IPS DF 4.7 (cell line): ENCODE measurements at regions not wholly inside any gene's neighbourhood (a gene's known extent, or its start where the extent isn't known, plus 50 kb on each side); places are given as distances from the start of the nearest gene placed in this dataset.

Source experiments
- DNase-seq: peaks from one replicate; pipeline ENCODE4 v3.0.0-alpha.2; 2013; ENCODE audit warnings: low spot score; ENCODE audit errors: extremely low read depth

DNA sequence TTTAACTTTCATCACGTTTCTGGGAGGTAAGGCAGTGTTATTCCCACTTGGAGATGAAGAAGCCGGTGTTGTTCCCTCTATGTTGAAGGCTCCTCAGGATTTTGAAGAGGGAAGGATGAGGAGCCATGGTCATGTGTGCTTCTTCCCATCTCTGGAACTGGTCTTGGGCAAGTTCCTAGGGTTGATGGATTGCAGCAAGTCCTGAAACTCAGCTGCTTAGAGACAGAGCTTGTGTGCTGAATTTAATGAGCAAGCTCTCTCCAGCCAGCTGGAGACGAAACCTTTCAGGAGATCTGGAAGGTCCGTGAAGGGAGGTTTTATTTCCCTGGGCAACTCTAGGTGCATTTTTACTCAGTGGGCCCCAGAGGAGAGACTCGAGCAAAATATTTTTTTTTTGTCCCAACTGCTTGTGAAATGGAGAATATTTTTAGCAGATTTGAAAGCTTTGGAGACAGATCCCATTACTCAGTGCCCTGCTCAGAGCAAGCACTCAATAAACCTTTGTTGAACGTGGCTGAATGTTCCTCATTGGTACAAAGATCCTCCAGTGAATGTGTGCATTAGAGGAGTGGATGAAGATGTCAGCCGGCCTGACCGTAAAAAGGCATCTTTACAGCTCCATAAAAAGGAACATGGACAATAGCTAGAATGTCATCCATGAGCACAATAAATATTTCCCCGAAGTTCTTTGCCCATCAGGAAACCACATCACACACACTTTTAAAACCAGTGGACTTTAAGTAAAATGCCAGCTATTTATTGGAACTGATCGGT is 55.6 kb upstream of the RGMA start:
- no peak for DNase-seq

DNA sequence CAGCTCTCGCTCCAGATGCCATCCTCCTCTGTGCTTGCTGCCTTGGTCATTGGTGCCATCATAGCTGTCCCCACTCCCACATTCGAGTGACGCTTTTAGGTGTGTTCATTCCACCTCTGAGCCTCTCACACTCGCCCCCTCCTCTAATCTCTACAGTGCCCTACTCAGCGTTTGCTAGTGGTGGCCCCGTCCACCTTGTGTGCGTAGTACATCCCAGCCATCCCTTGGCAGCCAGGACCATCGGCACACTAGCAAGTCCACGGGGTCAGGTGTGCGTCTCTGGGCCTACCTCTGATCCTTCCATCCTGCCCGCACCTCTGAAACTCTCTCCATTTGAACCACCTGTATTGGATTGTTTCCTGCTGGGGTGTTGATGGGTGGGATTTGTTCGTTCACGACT is 54.2 kb upstream of the RGMA start:
- no peak for DNase-seq

DNA sequence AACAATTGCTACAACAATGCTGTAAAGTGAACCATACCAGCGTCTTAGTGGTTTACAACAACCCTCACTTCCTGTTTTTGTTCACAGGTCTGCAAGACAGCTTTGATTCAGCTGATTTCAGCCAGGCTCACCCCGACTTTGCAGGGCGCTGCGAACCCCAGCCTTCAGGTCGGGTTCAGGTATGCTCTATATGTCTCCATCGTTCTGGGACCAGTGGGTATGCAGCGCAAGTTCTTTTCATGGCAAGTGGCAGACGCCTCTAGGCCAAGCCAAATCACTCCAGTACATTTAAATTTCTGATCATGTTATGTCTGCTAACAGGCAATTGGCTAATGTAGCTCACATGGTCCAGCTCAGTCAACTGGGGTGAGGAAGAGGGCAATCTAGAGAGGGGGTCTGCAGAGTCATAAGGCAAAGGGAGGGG is 52.4 kb upstream of the RGMA start:
- DNase-seq: no peak

DNA sequence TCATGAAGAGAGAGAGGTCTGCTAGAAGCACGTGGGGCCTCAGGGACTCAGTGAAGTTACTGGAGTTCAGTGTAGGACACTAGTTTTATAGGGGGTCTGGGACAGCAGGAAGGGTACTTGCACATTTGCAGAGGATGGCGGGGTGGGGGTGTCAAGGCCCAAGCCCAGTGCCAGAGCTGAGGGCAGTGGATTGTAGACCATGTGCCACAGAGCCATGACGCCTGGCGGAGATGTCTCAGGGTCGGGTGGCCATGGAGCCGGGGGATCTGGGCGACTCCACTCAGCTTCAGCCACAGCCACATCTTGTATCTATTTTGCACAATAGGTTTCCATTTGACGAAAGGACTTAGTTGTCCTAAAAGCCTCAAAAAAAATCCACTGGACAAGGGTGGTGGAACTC is 50.4 kb upstream of the RGMA start:
- DNase-seq: no peak

DNA sequence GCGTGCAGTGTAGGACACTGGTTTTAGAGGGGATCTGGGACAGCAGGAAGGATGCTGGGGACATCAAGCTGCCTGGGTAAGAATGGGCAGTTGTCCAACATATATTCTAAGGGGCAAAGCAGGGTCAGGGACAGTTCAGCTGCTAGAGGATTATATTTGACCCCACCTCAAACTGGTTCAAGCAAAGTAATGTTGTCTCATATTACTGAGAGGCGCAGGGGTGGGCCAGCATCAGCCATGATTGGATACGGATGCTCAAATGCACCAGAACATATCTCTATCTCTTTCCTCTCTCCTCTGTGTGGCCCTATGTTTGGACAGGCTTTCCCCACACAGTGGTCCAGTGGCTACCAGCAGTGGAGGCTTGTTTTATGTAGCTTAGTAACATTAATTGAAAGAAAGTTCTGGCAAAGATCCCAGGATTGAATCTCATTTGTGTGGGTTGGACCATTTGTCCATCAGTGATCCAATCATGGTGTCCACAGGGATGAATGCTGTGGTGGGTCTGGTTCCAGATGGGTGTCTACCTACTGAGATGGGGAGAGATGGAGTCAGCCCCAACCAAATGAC is 49.8 kb upstream of the RGMA start:
- no peak for DNase-seq
